Gastroesophageal sphincter (tissue), 4 donors: ENCODE measurements at regions not wholly inside any gene's neighbourhood (a gene's known extent, or its start where the extent isn't known, plus 50 kb on each side); places are given as distances from the start of the nearest gene placed in this dataset.

Source experiments
- ATAC-seq: fragments of 150-250 bp; one replicate; pipeline ENCODE4 v1.9.1; 2016; ENCODE audit warnings: mild to moderate bottlenecking, moderate library complexity
- H3K27ac ChIP-seq, 4 donors: fragments of 200-600 bp; sonication (generic) in 3 of 4; 1 replicate in 3 of 4; 2 replicates in 1 of 4; pipeline ENCODE4 v1.5.1; 2016 to 2019
- H3K27me3 ChIP-seq: fragments of 200-600 bp; sonication (generic); one replicate; pipeline ENCODE4 v1.5.1; 2019
- H3K36me3 ChIP-seq, 2 donors: fragments of 200-600 bp; sonication (generic); one replicate each; pipeline ENCODE4 v1.5.1; 2019; ENCODE audit warnings: control low read depth in 1 of 2
- H3K4me1 ChIP-seq, 3 donors: fragments of 200-600 bp; sonication (generic); 1 replicate in 2 of 3; 2 replicates in 1 of 3; pipeline ENCODE4 v1.5.1; 2016 to 2019; ENCODE audit warnings: control low read depth in 2 of 3
- H3K4me3 ChIP-seq, 2 donors: fragments of 200-600 bp; sonication (generic); one replicate each; pipeline ENCODE4 v1.5.1; 2019; ENCODE audit warnings: mild to moderate bottlenecking in 1 of 2, moderate library complexity in 1 of 2
- H3K9me3 ChIP-seq, 3 donors: fragments of 200-600 bp; sonication (generic); one replicate each; pipeline ENCODE4 v1.5.1; 2017 to 2019; ENCODE audit warnings: control low read depth in 2 of 3
- CTCF ChIP-seq, 4 experiments: fragments of 200-600 bp in 2 of 4; fragments of 450-650 bp in 2 of 4; sonication (generic) in 1 of 4; IDR thresholded peaks; one replicate each; pipeline ENCODE4 v1.5.1; 2017 to 2019; ENCODE audit warnings: antibody characterized with exemption in 4 of 4, mild to moderate bottlenecking in 2 of 4, moderate library complexity in 2 of 4
- EP300 ChIP-seq: sonication (generic); formaldehyde crosslinking; IDR thresholded peaks from one replicate; pipeline ENCODE4 v1.6.1; 2017; ENCODE audit warnings: antibody characterized with exemption, mild to moderate bottlenecking
- POLR2A ChIP-seq, 2 donors: fragments of 450-650 bp; IDR thresholded peaks; one replicate each; pipeline ENCODE4 v1.6.1; 2017; ENCODE audit warnings: antibody characterized with exemption in 2 of 2, mild to moderate bottlenecking in 2 of 2, moderate library complexity in 1 of 2
- POLR2AphosphoS5 ChIP-seq: sonication (generic); formaldehyde crosslinking; IDR thresholded peaks from one replicate; pipeline ENCODE4 v1.6.1; 2017; ENCODE audit warnings: antibody characterized with exemption
- WGBS, 2 donors: methylation state at CpG; one replicate each; pipeline ENCODE4 v1.1.5; 2018; ENCODE audit warnings: low coverage in 1 of 2; 5-methylcytosine and 5-hydroxymethylcytosine counted together

DNA sequence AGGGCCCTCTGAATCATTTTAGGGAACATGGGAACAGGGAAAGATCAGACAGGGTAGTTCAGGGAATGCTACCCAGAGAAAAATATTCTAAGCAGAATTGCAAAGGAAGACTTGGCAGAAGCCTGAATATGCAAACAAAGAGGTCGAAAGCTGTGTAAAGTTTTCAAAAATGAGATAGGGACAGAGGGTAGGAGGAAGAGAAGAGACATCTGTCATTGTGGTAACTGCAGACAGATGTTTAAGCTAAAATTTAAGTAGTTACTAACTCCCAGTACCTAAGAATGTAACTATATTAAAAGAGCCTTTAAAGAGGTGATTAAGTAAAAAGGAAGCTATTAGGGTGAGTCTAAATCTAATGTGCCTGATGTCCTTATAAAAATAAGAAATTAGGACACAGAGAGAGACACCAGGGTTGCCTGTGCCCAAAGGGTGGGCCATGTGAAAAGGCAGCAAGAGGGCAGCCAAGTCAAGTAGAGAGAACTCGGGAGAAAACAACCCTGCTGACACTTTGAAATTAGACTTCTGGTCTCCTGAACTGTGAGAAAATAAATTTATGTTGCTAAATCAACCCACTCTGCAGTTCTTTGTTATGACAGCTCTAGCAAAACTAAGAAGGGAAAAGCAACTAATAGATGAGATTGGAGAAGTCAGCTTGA is 1647.4 kb upstream of the C9orf72 start:
- Histone ChIP-seq H3K36me3 (no peaks in the 10 kb centered on the region), H3K27me3 (peaks cover 30% of the 10 kb centered on the region), H3K9me3 (no peaks in the 10 kb centered on the region), H3K27ac (no peak overlapping the region), H3K4me3 (no peak overlapping the region), H3K4me1 (no peaks in the 10 kb centered on the region)
- no peak for ATAC-seq
- TF ChIP-seq EP300 (no peak), CTCF (IDR thresholded peaks at IDR 0.05) (no peak), POLR2AphosphoS5 (no peak), POLR2A (IDR thresholded peaks at IDR 0.05) (no peak)
- 3 to 20% methylated on average over 1 to 2 of the region's 2 CpGs for WGBS, 2 donors

GRCh38 chr9:29228558-29228957 is 1655.3 kb upstream of the C9orf72 start:
- Histone ChIP-seq H3K27ac (no peak overlapping the region), H3K9me3 (no peaks in the 10 kb centered on the region), H3K36me3 (no peaks in the 10 kb centered on the region), H3K4me3 (no peak overlapping the region), H3K4me1 (no peaks in the 10 kb centered on the region), H3K27me3 (no peaks in the 10 kb centered on the region)
- 54 to 59% methylated on average over 2 of the region's 2 CpGs for WGBS, 2 donors
- TF ChIP-seq EP300, result no peak
- TF ChIP-seq POLR2AphosphoS5, result no peak
- TF ChIP-seq CTCF (IDR thresholded peaks at IDR 0.05), result no peak
- no peak for TF ChIP-seq POLR2A (IDR thresholded peaks at IDR 0.05)
- ATAC-seq, result no peak

DNA sequence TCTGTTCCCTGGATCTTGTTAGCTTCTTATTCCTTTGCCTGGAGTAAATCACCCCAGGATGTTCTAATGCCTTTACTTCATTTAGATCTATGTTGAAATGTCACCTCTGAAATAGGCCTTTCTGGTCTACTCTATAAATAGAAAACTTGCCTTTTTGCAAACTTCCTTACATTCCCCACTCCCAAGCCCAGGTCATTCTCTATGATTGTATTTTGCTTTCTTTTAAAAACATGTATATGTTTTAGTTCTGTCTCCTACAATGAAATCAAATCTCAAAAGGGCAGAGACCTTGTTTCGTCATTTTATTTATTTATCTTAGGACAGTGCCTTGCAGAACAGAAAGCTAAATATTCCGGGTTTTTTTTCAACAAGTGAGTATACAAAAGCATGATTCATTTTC is 1657.7 kb upstream of the C9orf72 start:
- H3K9me3 ChIP-seq, result no peaks in the 10 kb centered on the region
- H3K4me3 ChIP-seq, result no peak overlapping the region
- ATAC-seq, result no peak
- H3K36me3 ChIP-seq, result no peaks in the 10 kb centered on the region
- no peaks in the 10 kb centered on the region for H3K27me3 ChIP-seq
- TF ChIP-seq EP300 (no peak), POLR2AphosphoS5 (no peak), POLR2A (IDR thresholded peaks at IDR 0.05) (no peak), CTCF (IDR thresholded peaks at IDR 0.05) (no peak)
- WGBS, 2 donors, result 46 to 59% methylated on average over 2 of the region's 2 CpGs
- no peak overlapping the region for H3K27ac ChIP-seq
- H3K4me1 ChIP-seq, result no peaks in the 10 kb centered on the region

DNA sequence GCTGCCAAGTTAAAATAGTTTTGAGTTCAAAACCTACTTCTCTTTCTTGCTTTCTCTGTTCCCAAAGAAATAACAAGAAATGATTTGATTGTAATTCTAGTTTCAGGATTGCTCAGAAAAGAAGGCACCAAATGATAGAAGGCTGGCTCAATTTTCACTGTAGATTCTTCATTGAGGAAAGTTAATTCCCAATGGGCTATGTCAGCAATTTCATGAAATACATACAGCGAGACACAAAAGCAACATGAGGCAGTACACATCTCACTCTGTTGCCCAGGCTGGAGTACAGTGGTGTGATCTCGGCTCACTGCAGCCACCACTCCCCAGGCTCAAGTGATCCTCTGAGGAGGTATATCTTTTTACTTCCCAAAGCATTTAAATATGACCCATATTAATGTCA is 1659.9 kb upstream of the C9orf72 start:
- ATAC-seq, result no peak
- no peak for TF ChIP-seq EP300
- no peak for TF ChIP-seq CTCF (IDR thresholded peaks at IDR 0.05)
- TF ChIP-seq POLR2A (IDR thresholded peaks at IDR 0.05), result no peak
- TF ChIP-seq POLR2AphosphoS5, result no peak
- no peak overlapping the region for H3K4me3 ChIP-seq
- H3K4me1 ChIP-seq, result no peaks in the 10 kb centered on the region
- H3K9me3 ChIP-seq, result no peaks in the 10 kb centered on the region
- no peak overlapping the region for H3K27ac ChIP-seq
- H3K27me3 ChIP-seq, result no peaks in the 10 kb centered on the region
- WGBS, 2 donors, result 68 to 89% methylated on average over 1 to 2 of the region's 2 CpGs
- no peaks in the 10 kb centered on the region for H3K36me3 ChIP-seq

DNA sequence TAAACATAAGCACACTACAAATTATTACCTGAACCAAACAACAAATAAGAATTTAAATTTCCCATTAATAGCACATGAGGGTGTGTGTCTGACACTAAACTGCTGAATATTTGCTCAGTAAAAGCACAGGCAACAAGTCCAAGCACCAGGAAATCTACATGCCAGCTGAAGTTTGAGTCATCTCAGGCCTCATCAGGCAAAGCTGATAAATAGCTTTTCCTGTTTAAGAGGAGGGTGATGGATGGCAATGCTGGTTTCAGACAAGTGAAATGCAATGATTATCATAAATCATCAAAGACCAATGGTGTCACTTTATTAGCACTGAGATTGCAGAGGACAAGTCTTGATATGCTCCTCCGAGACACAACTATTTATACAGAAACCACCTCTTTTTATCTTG is 1668.0 kb upstream of the C9orf72 start:
- no peaks in the 10 kb centered on the region for H3K36me3 ChIP-seq
- TF ChIP-seq POLR2AphosphoS5, result no peak
- no peak for TF ChIP-seq CTCF (IDR thresholded peaks at IDR 0.05)
- no peak for TF ChIP-seq POLR2A (IDR thresholded peaks at IDR 0.05)
- TF ChIP-seq EP300, result no peak
- 71 to 80% methylated on average over 1 of the region's 1 CpG for WGBS, 2 donors
- no peak for ATAC-seq
- no peak overlapping the region for H3K27ac ChIP-seq
- H3K9me3 ChIP-seq, result no peaks in the 10 kb centered on the region
- H3K27me3 ChIP-seq, result no peaks in the 10 kb centered on the region
- H3K4me1 ChIP-seq, result no peaks in the 10 kb centered on the region
- H3K4me3 ChIP-seq, result no peak overlapping the region
